H9 (cell line): ENCODE measurements at regions not wholly inside any gene's neighbourhood (a gene's known extent, or its start where the extent isn't known, plus 50 kb on each side); places are given as distances from the start of the nearest gene placed in this dataset.

Experiments used
- DNase-seq: peaks from one replicate; pipeline ENCODE4 v3.0.0-alpha.2; 2017
- H2AFZ ChIP-seq: one replicate; pipeline ENCODE4 v1.6.1; 2013; ENCODE audit warnings: mild to moderate bottlenecking, low read length, control low read depth, moderate library complexity
- H2AK5ac ChIP-seq: 2 replicates; pipeline ENCODE4 v1.6.1; 2013; ENCODE audit warnings: low read length, control low read depth, mixed read lengths; ENCODE audit not compliant: insufficient read length
- H2BK120ac ChIP-seq: one replicate; pipeline ENCODE4 v1.6.1; 2013; ENCODE audit warnings: low read depth, mild to moderate bottlenecking, low read length, control low read depth, inconsistent platforms; ENCODE audit not compliant: poor library complexity, severe bottlenecking
- H2BK12ac ChIP-seq: 2 replicates; pipeline ENCODE4 v1.6.1; 2013; ENCODE audit warnings: low read length, control low read depth, mixed read lengths, low read depth; ENCODE audit not compliant: insufficient read length
- H2BK15ac ChIP-seq: 2 replicates; pipeline ENCODE4 v1.6.1; 2013; ENCODE audit warnings: low read depth, low read length, control low read depth
- H2BK20ac ChIP-seq: one replicate; pipeline ENCODE4 v1.6.1; 2013; ENCODE audit warnings: low read depth, mild to moderate bottlenecking, low read length, control low read depth, inconsistent platforms; ENCODE audit not compliant: poor library complexity, severe bottlenecking
- H2BK5ac ChIP-seq: 2 replicates; pipeline ENCODE4 v1.6.1; 2013; ENCODE audit warnings: low read length, control low read depth, mixed read lengths; ENCODE audit not compliant: insufficient read length
- H3K14ac ChIP-seq: 2 replicates; pipeline ENCODE4 v1.6.1; 2013; ENCODE audit warnings: low read length, control low read depth; ENCODE audit not compliant: insufficient read depth
- H3K18ac ChIP-seq: 2 replicates; pipeline ENCODE4 v1.6.1; 2013; ENCODE audit warnings: low read depth, mild to moderate bottlenecking, mixed read lengths, low read length, control low read depth; ENCODE audit not compliant: insufficient read length
- H3K23ac ChIP-seq: 2 replicates; pipeline ENCODE4 v1.6.1; 2013; ENCODE audit warnings: low read length, control low read depth, mixed read lengths, low read depth; ENCODE audit not compliant: insufficient read length
- H3K23me2 ChIP-seq: 2 replicates; pipeline ENCODE4 v1.6.1; 2013; ENCODE audit warnings: low read depth, mild to moderate bottlenecking, mixed read lengths, low read length, control low read depth; ENCODE audit not compliant: insufficient read length, poor library complexity, severe bottlenecking
- H3K27ac ChIP-seq: 2 replicates; pipeline ENCODE4 v1.5.1; 2013; ENCODE audit warnings: low read length, control low read depth, mixed read lengths, low read depth; ENCODE audit not compliant: insufficient read length
- H3K27me3 ChIP-seq: 2 replicates; pipeline ENCODE4 v1.6.1; 2013; ENCODE audit warnings: low read length, control low read depth, inconsistent platforms; ENCODE audit not compliant: insufficient read depth
- H3K4ac ChIP-seq: 2 replicates; pipeline ENCODE4 v1.6.1; 2013; ENCODE audit warnings: low read depth, mild to moderate bottlenecking, control low read depth, inconsistent platforms, low read length, moderate library complexity
- H3K4me1 ChIP-seq: 2 replicates; pipeline ENCODE4 v1.6.1; 2013; ENCODE audit warnings: low read length, control low read depth, inconsistent platforms; ENCODE audit not compliant: insufficient read depth
- H3K4me2 ChIP-seq: 2 replicates; pipeline ENCODE4 v1.6.1; 2013; ENCODE audit warnings: low read length, control low read depth, mixed read lengths; ENCODE audit not compliant: insufficient read length, insufficient read depth
- H3K56ac ChIP-seq: 2 replicates; pipeline ENCODE4 v1.6.1; 2013; ENCODE audit warnings: low read depth, mild to moderate bottlenecking, mixed read lengths, low read length, control low read depth; ENCODE audit not compliant: insufficient read length
- H3K79me1 ChIP-seq: 2 replicates; pipeline ENCODE4 v1.6.1; 2013; ENCODE audit warnings: low read depth, mild to moderate bottlenecking, moderate library complexity, low read length, control low read depth, inconsistent platforms; ENCODE audit not compliant: insufficient read depth, poor library complexity, severe bottlenecking
- H3K79me2 ChIP-seq: 2 replicates; pipeline ENCODE4 v1.6.1; 2013; ENCODE audit warnings: low read length, control low read depth, inconsistent platforms; ENCODE audit not compliant: insufficient read depth
- H3K9ac ChIP-seq: 2 replicates; pipeline ENCODE4 v1.6.1; 2013; ENCODE audit warnings: low read length, control low read depth, mixed read lengths; ENCODE audit not compliant: insufficient read length; ENCODE audit errors: extremely low read depth
- H3K9me3 ChIP-seq: one replicate; pipeline ENCODE4 v1.6.1; 2013; ENCODE audit warnings: low read depth, low read length, inconsistent platforms; ENCODE audit not compliant: control insufficient read depth
- H3T11ph ChIP-seq: one replicate; pipeline ENCODE4 v1.6.1; 2013; ENCODE audit warnings: mild to moderate bottlenecking, low read length, control low read depth, inconsistent platforms
- H4K20me1 ChIP-seq: one replicate; pipeline ENCODE4 v1.6.1; 2013; ENCODE audit not compliant: control insufficient read depth, insufficient read length, insufficient read depth
- H4K5ac ChIP-seq: 2 replicates; pipeline ENCODE4 v1.6.1; 2013; ENCODE audit warnings: low read depth, mild to moderate bottlenecking, mixed read lengths, low read length, control low read depth; ENCODE audit not compliant: insufficient read length
- H4K8ac ChIP-seq: replicated peaks from 2 replicates; pipeline ENCODE4 v1.6.1; 2013; ENCODE audit warnings: low read length, control low read depth, mixed read lengths, low read depth; ENCODE audit not compliant: insufficient read length
- H4K91ac ChIP-seq: 2 replicates; pipeline ENCODE4 v1.6.1; 2013; ENCODE audit warnings: low read depth, mild to moderate bottlenecking, moderate library complexity, mixed read lengths, low read length, control low read depth; ENCODE audit not compliant: insufficient read length
- H3K27ac Mint-ChIP-seq, 3 experiments: 2 replicates in 2 of 3; 3 replicates in 1 of 3; pipeline ENCODE4 v1.8.0; 2020 to 2021; ENCODE audit warnings: mixed read lengths in 3 of 3, mild to moderate bottlenecking in 1 of 3, moderate library complexity in 1 of 3
- H3K27me3 Mint-ChIP-seq: 2 replicates; pipeline ENCODE4 v1.8.0; 2021; ENCODE audit warnings: low read depth, mild to moderate bottlenecking, moderate library complexity, mixed read lengths
- H3K36me3 Mint-ChIP-seq, 3 experiments: 2 replicates in 2 of 3; 3 replicates in 1 of 3; pipeline ENCODE4 v1.8.0; 2020 to 2021; ENCODE audit warnings: low read depth in 3 of 3, mixed read lengths in 3 of 3; ENCODE audit not compliant: insufficient read depth in 1 of 3
- H3K4me1 Mint-ChIP-seq, 2 experiments: 2 replicates each; pipeline ENCODE4 v1.8.0; 2020; ENCODE audit warnings: mixed read lengths in 2 of 2
- H3K4me3 Mint-ChIP-seq, 2 experiments: 2 replicates in 1 of 2; 3 replicates in 1 of 2; pipeline ENCODE4 v1.8.0; 2020 to 2021; ENCODE audit warnings: mild to moderate bottlenecking in 2 of 2, mixed read lengths in 2 of 2, moderate library complexity in 1 of 2
- H3K9me3 Mint-ChIP-seq, 2 experiments: 2 replicates in 1 of 2; 3 replicates in 1 of 2; pipeline ENCODE4 v1.8.0; 2020; ENCODE audit warnings: mild to moderate bottlenecking in 2 of 2, mixed read lengths in 2 of 2, moderate library complexity in 1 of 2
- CTCF ChIP-seq: fragments of 200-600 bp; sonication (generic); conservative IDR thresholded peaks from 3 replicates; pipeline ENCODE4 v1.8.0; 2021; ENCODE audit warnings: antibody characterized with exemption, mild to moderate bottlenecking
- WGBS: extraction: QIAGEN DNeasy Blood & Tissue Kit; methylation state at CpG from one replicate; pipeline ENCODE4 v1.1.7; 2013; ENCODE audit warnings: missing lambda C conversion rate, low lambda C conversion rate, mixed read lengths; ENCODE audit not compliant: insufficient read length; ENCODE audit errors: extremely low coverage; 5-methylcytosine and 5-hydroxymethylcytosine counted together

GRCh38 chr4:81580346-81580993 lies 108.8 kb upstream of the RASGEF1B start:
- no peak overlapping the region for H3K27ac Mint-ChIP-seq
- H2BK5ac ChIP-seq, result no peak overlapping the region
- H3K18ac ChIP-seq, result no peak overlapping the region
- no peak overlapping the region for H2BK12ac ChIP-seq
- H3K4me2 ChIP-seq, result no peak overlapping the region
- no peaks in the 10 kb centered on the region for H3K4me1 ChIP-seq
- no peaks in the 10 kb centered on the region for H3K79me2 ChIP-seq
- no peaks in the 10 kb centered on the region for H3K79me1 ChIP-seq
- peaks cover 2% of the 10 kb centered on the region in 2 experiments; a peak in 3 of 4 replicates for H3K4me1 Mint-ChIP-seq
- no CpG with 5 or more reads among the region's 26 CpGs for WGBS
- no peak for TF ChIP-seq CTCF
- no peak overlapping the region for H3T11ph ChIP-seq
- no peaks in the 10 kb centered on the region for H3K23me2 ChIP-seq
- H2AFZ ChIP-seq, result no peak overlapping the region
- H4K91ac ChIP-seq, result no peak overlapping the region
- H3K56ac ChIP-seq, result no peak overlapping the region
- no peak overlapping the region for H2BK20ac ChIP-seq
- no peak overlapping the region for H2BK120ac ChIP-seq
- H4K20me1 ChIP-seq, result no peaks in the 10 kb centered on the region
- no peak overlapping the region for H4K5ac ChIP-seq
- no peak overlapping the region for H3K27ac ChIP-seq
- no peak overlapping the region for H3K9ac ChIP-seq
- no peak overlapping the region for H2BK15ac ChIP-seq
- H3K27me3 Mint-ChIP-seq, result no peaks in the 10 kb centered on the region
- DNase-seq, result no peak
- no peaks in the 10 kb centered on the region for H3K9me3 ChIP-seq
- H2AK5ac ChIP-seq, result no peak overlapping the region
- peaks cover 0 to 5% (median 5%) of the 10 kb centered on the region in 3 experiments; a peak in 4 of 7 replicates for H3K36me3 Mint-ChIP-seq
- no peak overlapping the region for H3K4ac ChIP-seq
- no peak overlapping the region for H3K23ac ChIP-seq
- H3K27me3 ChIP-seq, result no peaks in the 10 kb centered on the region
- H3K14ac ChIP-seq, result no peak overlapping the region
- no peak overlapping the region for H4K8ac ChIP-seq
- no peak overlapping the region for H3K4me3 Mint-ChIP-seq
- peaks cover 6 to 7% of the 10 kb centered on the region in 2 experiments for H3K9me3 Mint-ChIP-seq
